HG03159 (cell line): ENCODE measurements at regions not wholly inside any gene's neighbourhood (a gene's known extent, or its start where the extent isn't known, plus 50 kb on each side); places are given as distances from the start of the nearest gene placed in this dataset.
"Not testable (repeated sequence)": the region's sequence is repeated elsewhere in the genome, so short reads cannot be mapped to it uniquely, and the experiment has no call there.

ENCODE experiments used
- ATAC-seq: cut with Tn5 transposase; IDR thresholded peaks from one replicate; pipeline ENCODE4 v1.9.1; 2021; ENCODE audit warnings: mild to moderate bottlenecking, moderate library complexity; ENCODE audit not compliant: unreplicated experiment

DNA sequence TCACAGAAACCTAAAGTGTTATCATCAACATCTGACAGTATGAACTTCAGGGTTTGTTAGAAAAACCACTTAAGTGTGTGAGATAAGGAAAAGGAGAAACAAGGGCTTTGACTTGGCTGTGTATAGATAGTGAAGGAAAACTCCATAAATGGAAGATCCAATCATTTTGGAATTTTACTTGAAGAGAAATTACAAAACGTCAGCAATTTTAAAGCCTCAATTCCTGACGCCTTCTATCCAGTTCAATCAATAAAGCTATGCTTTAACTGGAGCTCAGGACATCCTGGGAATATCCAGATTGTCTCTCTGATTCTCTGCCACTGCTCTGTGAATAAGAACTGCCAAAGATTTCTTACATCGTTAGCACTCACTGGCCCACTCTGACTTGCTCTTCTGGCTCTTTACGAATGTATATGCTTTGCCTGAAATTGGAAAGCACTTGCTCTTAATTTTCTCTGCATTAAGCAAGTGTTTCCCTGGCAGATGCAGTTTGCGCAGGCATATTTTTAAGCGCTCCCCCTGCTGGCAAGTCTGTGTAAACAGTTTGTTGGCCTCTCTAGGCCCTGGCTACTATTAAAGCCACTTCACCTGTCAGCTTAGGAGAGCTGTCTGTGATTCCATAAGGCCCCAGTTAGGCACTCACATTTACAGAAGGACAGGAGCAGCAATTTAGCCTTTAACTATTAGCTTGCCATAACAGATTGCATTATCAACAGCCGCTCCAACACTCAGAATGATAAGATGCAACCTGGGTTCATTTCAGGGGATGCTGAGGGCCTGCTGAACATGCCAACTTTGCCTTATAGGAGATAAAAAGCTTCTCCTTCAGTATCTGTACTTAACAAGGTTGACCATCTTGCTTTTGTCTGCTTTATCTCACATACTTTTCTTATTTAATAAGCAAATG lies 251.4 kb upstream of the DDX53 start:
- peak; percentile 94 for ATAC-seq

DNA sequence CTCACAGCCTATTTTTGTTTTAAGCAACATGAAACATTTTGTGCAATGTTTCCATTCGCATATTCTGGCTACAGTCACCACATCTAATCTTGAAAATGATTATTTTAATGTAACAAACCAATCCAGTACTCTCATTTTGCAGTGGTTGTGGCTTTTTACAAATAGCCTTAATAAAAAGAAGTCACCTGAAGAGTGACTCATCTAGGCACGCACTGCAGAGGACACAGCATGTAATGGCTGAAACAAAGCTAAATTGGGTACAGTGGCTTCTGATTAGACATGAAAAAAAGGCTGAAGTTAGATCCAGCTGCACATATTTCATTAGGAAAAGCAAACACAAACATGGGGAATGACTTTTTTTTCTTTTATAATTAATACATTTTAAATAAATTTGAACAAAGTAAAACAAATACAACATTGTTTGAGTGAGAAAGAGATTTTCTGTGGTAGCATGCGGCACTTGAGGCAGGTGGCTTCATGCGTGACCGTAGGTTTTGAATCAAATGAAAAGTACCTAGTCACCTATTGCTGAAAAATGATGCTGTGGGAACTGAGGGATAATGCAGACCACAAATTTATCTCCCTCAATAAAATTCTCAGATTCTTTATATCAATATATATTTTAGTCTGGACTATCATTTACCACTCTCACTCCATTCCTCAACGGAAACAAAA lies 240.8 kb upstream of the DDX53 start:
- peak; percentile 74 for ATAC-seq

DNA sequence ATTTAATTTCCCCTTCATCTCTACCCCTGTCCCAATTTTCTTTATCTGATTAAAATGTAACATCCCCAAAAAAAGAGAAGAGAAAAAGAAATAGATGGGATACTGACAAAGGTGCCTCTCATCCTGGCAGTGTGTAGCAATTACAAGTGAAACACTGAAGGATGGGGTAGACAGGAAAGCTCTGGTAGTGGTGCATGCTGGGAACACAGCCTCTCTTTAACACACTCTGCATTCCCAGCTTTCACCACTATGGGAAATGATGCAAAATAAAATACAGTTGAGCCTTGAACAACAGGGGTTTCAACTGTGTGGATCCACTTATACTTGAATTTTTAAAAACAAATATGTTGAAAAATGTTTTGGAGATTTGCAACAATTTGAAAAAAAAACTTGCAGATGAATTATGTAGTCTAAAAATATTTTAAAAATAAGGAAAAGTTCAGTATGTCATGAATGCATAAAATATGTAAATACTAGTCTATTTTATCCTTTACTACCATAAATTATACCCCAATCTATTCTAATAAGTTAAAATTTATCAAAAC lies 239.2 kb upstream of the DDX53 start:
- ATAC-seq: no peak

DNA sequence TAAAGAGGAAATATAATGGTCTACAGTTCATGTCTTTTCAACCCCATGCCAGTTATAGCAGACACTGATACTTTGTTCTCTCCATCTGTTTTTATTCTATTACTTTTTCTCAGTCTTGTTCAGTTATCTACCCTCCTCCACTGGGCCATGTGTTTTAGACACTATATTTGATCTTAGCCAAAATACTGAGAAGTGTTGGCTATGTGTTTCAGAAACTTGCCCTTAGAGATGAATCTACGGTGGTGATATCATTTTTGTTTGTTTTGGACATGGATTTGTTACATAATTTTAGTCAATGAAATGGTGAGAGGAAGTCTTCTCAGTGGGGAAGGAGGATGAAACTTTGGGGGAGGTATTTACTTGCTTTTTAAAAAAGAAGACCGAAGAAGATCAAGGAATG lies 211.5 kb upstream of the DDX53 start:
- ATAC-seq: no peak

DNA sequence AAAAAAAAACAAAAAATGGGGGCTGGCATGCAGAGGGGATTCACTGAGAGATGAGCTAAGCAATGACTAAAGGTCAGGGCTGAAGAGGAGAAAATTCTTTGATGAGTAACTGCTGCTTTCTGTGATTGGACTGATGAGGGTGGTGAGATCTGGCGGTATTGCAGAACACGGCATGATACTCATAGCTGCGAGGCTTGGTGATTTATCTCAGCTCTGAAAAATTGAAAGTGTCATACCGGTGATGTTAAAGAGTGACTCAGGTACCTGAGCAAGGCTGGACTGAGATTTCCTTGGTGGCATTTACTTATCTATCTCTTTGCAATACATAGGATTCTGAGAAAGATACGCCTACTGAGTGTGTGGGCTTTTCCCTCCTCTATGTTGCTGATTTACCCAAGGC lies 204.1 kb upstream of the DDX53 start:
- no peak for ATAC-seq

DNA sequence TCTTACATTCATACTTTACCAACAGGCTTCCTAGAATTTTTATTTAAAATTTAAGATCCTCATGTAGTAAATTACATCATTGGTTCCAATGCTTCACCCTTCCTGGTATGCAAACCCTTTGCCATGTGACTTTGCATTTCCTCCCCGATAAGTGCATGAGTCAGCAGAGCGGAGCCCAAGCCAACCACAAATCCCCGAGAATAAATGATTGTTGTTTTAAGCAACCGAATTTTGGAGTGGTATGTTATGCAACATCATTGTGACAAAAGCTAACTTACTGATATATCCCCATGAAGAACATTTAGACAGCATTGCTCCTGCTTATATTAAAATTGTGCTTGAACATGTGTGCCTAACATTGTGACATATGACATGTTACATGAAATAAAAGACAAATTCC lies 199.4 kb upstream of the DDX53 start:
- no peak for ATAC-seq

DNA sequence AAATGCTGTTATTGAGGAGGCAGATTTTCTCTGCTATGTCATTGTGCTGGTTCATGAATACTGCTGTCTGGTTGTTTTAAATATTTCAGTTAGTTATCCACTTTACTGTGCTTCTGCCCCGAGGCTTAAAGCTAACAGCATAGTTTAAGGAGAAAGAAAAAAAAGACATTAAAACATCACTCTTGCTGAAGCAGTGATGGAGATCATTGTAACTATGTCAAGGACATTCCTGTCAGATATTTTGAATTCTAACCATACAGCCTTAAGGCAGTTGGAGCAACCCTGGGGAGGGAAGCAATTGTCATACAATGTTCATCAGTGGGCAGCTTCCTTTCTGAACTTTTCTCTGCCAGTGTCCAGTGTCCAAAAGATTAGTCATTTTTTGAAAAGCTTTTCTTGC lies 199.0 kb upstream of the DDX53 start:
- no peak for ATAC-seq

DNA sequence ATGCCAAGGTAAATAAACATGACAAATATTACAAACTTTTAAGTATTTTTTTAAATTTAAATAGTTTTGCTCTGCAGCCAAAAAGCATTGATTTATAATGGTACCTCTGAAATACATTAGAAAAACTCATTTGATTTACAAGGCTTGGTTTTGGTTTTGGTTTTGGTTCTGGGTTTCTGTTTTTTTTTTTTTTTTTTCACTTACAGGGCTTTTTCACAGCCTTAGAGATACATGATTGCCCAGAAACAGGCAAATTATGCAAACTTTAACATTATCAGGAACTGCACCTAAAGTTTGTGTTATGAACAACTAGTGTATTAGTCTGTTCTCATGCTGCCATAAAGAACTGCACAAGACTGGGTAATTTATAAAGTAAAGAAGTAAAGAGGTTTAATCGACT lies 196.4 kb upstream of the DDX53 start:
- peak; percentile 54 for ATAC-seq

DNA sequence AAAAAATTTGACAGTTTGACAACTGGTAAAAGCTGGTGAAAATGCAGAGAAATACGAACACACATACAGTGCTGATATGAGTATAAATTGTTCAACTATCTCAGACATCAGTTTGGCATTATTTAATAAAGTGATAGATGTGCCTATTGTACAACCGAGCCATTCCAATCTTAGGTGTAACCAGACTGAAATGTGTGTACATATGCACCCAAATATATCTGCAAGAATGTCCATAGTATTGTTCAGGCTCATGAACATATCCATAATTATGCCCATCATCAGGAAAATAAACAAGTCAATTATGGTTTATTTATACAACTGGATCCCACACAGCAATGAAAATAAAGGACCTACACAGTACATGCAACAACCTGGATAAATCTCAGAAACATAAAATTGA lies 188.9 kb upstream of the DDX53 start:
- ATAC-seq: no peak

DNA sequence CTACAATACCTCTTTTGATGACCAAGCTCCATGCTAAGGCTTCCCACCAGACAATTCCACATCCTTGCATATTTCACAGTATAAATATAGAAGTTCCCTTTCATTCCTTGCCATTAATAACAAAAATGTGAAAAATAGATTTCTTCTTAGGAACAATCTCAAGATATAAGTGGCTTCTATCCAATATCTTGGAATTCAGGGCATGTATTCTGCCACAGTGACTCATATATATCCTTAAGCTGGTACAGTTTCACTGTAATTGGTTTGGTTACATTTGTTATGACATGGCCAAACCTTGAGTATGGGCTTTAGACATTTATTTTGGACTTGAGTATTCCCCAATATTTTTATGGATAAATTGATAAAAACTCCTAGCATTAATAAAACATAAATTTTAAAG lies 181.7 kb upstream of the DDX53 start:
- ATAC-seq: no peak

DNA sequence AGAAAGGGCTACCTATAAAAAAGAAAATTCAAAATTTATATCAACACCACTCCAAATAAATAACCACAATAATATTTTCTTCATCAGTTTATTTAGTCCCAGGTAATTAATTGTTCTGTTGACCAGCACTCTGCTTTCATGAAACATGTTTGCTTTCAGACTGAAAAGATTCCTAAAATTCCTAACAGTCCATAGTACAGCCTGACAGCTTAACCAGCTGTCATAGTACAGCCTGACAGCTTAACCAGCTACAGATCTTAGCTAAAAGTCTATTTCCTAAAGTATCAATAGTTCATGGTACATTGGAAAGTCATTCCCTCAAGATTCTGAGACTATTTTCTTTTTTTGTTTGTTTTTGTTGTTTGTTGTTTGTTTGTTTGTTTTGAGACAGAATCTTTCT lies 144.1 kb upstream of the DDX53 start:
- ATAC-seq: no peak

DNA sequence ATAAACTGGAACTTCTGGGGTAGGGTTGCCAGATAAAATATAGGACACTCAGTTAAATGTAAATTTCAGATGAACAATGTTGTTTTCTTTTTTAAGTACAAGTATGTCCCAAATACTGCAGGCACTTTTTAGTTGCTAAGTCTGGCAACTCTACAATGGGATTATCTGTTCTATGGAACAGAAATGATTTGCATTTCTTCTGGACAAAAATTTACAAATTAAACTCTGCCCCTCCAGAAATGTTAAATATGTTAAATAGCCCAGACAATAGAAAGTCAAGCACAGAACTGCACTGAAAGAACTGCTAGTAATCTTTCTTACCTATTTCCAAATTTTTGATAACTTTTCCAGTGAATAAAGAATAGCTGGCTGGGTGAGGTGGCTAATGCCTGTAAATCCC lies 140.1 kb upstream of the DDX53 start:
- ATAC-seq: no peak

DNA sequence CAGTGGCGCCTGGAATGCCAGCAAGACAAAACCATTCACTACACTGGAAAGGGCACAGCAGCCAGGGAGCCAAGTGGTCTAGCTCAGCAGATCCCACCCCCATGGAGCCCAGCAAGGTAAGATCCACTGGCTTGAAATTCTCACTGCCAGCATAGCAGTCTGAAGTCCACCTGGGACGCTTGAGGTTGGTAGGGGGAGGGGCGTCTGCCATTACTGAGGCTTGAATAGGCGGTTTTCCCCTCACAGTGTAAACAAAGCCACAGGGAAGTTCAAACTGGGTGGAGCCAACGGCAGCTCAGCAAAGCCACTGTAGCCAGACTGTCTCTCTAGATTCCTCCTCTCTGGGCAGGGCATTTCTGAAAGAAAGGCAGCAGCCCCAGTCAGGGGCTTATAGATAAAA lies 133.0 kb upstream of the DDX53 start:
- ATAC-seq: not testable (repeated sequence)

DNA sequence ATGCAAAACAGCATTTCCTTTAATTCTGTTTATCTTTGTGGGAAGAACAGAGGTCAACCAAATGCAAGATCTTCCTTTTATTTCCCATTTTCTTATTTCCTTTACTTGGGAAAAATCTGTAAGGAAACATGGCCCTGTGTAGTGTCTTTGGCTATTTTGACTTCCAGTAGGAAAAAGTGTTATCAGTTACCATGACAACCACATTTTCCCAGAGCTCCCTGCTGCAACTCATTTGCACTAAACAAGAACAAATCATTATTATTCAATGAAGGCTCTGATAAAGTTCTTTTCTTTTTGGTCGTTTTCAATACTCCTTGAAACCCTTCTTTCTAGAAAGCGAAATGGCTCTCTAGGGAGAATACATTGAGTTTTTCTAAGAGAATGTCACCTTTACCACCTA lies 117.2 kb upstream of the DDX53 start:
- ATAC-seq: no peak

DNA sequence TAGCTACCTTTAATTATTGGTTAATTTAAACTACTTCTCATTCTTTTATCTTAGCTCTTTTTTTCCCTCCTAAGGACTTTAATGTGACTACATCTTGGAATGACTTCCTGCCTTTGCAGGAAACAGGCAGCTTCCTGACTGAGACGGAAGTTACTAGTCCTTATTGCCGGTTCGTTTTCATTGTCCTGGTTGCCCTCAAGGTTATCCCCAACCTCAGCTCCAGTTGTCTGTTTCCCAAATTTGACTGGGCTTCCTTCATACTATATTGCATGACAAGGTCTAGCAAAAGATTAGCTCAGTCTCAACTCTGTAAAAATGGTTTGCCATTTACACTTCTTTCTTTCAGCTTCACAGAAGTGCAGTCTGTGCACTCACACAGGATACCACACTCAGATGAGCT lies 109.9 kb upstream of the DDX53 start:
- ATAC-seq: no peak

DNA sequence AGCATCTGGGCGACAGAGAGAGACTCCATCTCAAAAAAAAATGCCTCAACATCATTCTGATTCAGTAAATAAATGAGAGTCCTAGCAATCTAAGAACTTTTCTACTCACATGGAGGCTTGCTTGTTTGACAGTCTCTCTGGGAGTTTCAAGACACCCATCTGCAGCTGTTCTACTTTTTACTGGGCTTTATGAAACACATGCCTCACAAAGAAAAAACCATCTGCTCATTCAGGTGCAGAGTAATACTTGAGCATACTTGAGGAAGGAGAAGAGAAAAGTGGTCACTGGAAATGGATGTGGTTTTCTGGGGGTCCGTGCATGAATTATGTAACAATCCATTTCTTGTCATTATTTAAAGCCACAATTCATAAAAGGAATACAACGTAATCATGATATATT lies 87.1 kb upstream of the DDX53 start:
- ATAC-seq: no peak

DNA sequence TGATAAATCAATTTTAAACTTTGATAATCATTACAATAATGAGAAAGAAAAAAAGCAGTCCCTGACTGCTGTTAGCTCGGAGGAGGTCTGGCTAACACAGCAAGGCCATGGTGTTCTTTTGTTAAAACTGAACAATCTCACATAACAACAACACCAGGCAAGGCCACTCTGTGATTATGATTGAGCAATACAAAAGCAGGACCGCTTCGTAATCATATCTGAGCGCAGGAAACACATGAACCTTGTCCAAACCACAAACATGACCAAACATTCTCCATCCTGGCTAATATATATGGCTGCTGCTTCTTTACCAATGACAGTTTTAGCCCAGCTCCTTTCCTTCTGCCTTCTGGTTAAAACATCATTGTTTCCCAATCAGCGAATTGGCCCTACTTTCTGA lies 76.8 kb upstream of the DDX53 start:
- no peak for ATAC-seq

DNA sequence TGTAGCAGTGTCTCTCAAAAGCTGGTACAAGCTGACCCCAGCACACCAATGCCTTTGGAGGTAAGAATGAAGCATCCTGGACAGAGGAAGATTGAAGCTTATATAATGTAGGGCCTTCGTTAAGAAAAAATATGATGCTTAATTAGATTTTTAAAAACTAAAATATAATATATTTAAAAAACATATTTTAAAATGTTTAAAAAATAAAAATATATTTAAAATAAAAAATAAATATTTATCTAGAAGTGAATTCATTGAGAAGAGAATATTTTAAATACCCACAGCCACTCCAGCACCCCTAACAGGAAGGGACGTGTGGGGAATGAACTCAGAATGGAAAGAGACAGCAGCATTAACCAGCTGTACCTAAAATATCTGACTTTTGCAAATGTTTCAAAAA lies 65.1 kb upstream of the DDX53 start:
- no peak for ATAC-seq

DNA sequence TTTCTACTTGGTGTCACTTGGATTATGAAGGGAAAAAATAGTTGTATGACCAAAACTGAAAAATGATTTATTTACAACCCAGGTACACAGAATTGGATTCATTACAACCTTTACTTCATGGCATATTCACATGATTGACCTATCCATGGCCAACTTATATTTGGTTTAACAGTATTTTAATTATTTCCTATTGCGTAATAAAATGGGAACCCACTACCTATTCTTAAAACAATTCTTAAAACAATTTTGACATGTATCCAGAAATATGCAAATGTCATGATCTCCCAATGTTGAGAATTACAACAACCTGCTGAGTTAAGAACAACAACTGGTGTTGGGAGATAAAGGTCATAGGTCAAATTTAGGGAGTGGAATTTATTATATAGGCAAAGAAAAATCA lies 54.8 kb upstream of the DDX53 start:
- ATAC-seq: no peak
